NOMO-1 treated with DMSO at 0.1 percent for 48 hours (cell line): ENCODE measurements at regions not wholly inside any gene's neighbourhood (a gene's known extent, or its start where the extent isn't known, plus 50 kb on each side); places are given as distances from the start of the nearest gene placed in this dataset.
A peak's percentile ranks its signal among the peaks of the same experiment; 100 is the strongest.
"Not testable (repeated sequence)": the region's sequence is repeated elsewhere in the genome, so short reads cannot be mapped to it uniquely, and the experiment has no call there.

Experiments used
- DNase-seq: peaks from one replicate; lab custom pipeline; 2025; ENCODE audit not compliant: unreplicated experiment; lab: John Stamatoyannopoulos, UW

DNA sequence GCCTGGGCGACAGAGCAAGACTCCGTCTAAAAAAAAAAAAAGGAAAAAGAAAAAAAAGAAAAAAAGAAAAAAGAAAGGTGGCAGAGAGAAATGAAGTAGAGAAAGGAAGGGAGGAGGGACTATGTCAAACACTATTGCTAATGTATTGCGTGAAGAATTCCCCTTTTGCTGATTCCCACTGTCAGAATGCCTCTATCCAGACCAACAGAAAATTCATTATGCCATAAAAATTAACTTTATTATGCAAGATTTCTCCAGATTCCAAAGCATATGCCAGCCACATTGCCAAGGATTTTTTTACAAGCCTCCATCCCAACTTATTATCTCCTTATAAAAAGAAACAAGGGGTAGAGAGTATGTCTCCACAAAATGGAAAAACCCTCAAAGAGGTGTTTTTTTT lies 209.3 kb downstream of the MTERF1 start:
- no peak for DNase-seq

DNA sequence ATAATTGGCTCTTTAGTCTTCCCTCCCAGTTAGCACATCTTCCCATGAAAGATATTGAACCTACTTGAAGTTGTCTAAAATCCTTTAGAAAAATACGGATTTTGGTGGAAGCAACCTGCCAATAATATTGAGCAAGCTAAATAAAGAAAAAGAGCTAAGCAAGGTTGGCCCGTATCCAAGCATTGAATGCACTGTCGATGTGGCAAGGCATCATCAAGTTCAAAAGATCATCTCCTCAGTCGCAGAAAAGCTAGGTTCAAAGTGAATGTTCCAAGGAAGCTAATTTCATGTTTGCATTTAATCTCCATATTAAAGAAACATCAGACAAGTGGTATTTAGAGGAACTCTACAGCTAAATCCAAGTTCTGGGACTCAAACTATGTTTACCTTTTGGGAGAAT lies 206.0 kb downstream of the MTERF1 start:
- no peak for DNase-seq

DNA sequence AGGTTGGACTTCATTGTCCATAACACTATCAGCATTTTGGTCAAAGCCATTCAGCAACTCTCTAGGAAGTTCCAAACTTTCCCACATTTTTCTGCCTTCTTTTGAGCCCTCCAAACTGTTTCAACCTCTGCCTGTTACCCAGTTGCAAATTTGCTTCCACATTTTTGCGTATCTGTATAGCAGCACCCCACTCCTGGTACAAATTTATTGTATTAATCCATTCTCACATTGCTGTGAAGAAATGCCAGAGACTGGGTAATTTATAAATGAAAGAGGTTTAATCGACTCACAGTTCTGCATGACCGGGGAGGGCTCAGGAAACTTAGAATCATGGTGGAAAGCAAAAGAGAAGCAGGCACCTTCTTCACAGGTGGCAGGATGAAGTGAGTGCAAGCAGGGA lies 198.8 kb downstream of the MTERF1 start:
- no peak for DNase-seq

DNA sequence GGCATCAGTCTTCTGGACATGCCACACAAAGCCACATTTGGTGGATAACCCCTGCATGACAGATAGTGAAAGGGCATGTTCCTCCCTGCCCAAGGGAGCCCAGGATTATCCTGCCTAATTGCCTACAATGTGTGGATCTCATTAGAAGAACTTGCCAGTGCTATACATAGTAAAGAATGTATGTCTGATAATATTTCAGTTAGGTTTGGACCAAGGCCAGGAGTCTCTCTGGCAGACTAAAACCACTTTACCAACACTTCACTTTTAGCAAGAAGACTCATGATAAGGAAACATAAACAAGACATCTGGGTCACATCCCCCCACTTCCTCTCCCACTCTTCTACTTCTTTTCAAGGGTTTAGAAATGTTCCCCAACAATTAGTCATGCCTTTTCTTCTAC lies 196.7 kb downstream of the MTERF1 start:
- DNase-seq: peak; percentile 62

DNA sequence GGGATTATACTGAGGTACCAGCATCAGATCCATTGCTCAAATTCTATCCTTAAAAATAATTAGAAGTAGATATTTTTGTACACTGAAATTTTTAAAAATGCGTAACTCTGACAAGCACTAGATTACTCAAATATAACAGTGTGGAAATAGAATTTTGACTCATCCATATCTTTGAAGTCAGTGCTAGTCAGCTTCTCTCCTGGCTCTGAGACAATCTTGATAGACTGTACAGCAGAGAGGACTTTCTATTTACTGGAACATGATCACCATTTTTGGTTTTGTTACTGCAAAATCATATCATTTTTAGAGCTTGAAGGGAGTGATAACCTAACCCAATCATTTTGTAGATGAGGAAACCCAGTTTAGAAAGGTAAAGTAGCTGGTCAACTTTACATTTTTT lies 195.0 kb downstream of the MTERF1 start:
- no peak for DNase-seq

DNA sequence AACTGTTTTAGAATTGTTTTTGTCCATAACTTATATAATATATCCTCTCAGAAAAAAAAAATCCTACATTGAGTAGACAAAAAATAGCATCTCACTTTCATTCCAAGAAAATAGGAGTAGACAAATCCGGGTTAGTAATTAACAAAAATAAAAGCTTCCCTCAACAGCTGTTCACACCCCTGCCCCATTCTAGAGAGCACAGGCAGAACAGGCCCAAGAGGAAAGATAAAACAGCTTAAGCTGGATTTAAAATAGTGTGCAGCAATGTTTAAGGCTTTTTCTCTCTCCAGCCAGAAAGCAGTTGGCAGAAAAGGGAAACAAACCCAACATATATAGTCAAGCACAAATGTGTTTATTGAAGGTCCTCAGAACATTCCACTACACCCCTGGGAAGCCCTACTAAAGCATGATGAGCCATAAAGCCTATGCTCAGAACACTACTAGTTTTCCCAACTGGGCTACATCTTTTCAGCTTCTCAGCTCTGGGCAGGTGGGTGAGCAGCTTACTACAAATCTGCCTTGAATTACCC lies 189.9 kb downstream of the MTERF1 start:
- DNase-seq: no peak

DNA sequence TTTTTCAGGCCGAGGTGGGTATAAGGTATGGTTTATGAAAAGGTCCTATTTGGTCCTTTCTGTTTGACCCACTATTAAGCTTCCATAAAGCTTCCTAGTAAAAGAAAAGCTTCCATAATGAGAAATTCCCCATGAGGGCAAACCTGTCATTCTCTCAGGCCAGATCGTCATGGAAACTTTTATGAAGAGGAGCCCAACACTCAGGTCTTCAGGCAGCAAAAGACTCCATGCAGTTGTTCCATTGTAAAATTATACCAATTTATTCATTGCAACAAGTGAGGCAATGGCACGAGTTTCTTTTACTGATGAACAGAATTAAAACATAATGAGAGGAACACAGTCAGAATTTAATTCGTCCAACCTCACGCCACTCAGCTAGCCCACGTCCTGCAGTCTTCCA lies 188.6 kb downstream of the MTERF1 start:
- no peak for DNase-seq

DNA sequence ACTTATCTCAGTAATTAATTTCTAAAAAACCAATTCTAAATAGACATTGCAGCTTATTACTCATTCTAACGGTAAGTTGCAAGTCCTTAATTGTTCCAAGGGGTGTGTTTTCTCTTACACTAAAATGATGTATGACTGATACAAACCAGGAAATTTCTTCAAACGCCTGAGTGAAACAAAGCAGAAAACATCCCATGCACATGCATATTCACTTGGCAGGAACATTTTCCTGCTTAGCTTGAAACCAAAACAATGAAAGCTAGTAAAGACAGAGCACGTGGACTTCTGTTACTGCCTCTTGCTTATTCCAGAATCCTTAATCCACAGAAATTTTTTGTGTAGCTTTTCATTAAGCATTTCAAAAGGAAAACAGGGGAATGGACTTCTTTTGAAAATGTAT lies 187.7 kb downstream of the MTERF1 start:
- no peak for DNase-seq

DNA sequence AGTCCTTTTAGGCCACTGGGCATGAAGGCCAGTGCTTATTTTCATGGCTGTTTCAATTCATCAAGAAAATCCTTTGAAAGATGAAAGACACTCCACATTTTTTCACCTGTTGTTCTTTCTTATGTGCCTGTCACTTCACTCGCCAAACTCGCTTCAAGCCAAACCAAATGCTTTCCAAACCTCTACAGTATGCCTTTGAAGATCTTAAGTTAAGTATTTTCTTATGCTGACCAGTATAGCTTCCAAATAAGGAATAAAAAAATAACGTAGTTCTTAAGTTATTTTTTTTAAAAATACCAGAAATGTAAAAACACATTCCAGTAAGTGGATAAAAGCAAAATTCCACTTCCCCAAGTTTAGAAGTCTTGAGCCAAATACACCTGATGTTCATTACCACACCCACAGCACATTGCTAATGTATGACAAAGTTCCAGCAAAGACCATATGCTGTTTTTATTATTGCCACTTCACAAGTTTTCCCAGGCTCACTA lies 186.1 kb downstream of the MTERF1 start:
- DNase-seq: no peak

DNA sequence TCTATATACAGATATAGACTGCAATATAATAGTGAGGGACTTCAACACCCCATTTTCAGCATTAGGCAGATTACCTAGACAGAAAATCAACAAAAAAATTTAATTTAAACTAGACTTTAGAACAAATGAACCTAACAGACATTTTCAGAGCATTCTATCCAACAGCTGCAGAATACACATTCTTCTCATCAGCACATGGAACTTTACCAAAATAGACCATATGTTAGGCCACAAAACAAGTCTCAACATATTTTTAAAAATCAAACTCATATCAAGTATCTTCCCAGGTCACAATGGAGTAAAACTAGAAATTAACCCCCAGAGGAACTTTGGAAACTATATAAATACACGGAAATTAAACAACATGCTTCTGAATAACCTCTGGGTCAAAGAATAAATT lies 169.6 kb downstream of the MTERF1 start:
- no peak for DNase-seq

DNA sequence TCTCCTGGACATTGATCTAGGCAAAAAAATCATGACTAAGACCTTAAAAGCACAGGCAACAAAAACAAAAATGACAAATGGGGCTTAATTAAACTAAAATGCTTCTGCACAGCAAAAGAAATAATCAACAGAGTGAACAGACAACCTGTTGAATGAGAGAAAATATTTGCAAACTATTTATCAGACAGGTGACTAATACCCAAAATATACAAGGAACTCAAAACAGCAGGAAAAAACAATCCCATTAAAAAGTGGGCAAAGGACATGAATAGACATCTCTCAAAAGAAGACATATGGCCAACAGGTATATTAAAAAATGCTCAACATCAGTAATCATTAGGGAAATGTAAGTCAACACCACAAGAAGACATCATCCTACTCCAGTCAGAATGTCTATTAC lies 166.8 kb downstream of the MTERF1 start:
- no peak for DNase-seq

DNA sequence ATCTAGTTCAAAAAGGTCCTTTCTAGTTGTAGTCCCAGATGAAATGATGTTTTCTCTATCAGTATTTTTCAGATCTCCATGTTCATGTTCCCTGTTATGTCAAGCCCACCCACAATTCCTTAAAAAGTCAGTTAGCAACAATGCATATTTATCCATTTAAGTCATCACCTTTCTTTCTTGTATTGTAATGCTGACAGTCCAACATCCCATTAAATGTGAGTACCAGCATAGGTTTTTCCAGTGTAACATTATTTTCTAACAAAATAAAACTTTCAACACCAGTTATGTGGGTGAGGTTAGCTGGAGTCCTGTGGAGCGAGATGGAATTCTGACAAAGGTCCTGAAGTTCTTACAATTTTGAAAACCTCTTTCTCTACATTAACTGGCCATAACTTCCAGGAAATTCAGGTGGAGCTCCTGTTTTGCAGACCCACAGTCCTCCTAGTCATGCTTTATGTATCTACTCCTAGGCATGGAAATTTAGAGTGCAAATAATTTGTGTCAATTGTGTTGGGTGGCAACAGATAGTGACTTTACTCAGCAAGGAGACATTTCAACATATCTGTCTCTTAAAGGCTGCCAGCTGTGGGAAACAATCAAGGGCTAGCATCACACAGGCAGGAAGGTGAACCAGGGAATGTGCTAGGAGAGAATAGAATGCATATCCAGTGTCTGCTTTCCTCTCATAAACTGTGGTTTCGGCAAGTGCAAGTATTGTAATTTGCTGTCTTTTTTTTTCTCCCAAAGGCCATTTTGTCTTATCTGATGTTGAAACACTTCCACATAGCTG lies 162.6 kb downstream of the MTERF1 start:
- DNase-seq: no peak

DNA sequence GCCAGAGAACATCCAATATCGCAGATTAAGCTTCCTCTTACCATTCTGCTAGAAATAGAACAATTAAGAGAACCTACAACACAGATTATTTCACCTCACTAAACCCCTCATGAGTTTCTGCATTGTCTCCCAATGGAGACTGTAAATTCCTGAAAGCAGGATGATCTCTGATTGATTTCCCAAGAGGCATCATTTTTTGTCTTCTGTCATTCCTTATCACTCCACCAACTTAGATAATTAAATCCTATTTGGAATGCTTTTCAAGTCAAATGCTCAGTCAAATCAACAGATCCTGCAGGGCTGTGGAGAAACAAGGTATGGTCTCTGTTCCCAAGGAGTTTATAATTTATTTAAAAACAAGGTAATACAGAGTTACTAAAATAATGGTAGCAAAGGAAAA lies 161.5 kb downstream of the MTERF1 start:
- DNase-seq: no peak

DNA sequence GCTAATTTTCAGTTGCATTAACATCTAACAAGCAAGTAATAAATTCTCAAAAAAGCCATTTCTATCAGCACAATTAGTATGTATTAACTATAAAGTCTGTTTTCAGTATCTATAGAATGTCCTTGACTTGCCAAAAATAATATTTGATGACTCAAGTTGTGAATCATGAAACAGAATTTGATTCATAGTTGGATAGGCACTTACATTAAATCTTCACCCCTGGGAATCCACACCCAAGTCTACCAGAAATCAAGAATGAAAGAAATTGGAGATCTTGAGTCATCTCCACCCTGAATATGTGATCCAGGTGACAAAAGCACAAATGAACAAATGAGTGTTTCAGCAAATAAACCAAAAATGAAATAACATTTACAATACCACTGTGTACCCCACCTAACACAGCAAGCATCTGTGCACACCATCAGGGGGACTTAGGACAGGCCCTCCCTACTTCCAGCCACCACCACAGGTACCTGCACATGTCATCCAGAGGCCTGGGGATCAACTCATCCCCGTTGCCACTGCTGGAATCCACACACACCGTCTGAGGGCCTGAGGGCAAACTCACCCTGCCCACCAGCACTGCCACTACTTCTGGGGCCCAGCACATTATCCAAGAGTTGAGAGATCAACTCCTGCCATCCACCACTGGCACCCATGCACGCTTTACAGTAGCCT lies 160.1 kb downstream of the MTERF1 start:
- no peak for DNase-seq

DNA sequence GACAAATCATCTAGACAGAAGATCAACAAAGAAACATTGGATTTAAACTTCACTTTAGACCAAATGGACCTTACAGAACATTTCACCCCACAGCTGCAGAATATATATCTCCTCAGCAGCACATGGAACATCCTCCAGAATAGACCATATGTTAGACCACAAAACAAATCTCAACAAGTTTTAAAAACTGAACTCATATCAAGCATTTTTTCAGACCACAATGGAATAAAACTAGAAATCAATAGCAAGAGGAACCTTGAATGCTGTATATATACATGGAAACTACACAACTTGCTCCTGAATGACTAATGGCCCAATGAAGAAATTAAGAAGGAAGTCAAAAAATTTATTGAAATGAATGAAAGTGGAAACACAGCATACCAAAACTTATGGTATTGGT lies 157.7 kb downstream of the MTERF1 start:
- no peak for DNase-seq

DNA sequence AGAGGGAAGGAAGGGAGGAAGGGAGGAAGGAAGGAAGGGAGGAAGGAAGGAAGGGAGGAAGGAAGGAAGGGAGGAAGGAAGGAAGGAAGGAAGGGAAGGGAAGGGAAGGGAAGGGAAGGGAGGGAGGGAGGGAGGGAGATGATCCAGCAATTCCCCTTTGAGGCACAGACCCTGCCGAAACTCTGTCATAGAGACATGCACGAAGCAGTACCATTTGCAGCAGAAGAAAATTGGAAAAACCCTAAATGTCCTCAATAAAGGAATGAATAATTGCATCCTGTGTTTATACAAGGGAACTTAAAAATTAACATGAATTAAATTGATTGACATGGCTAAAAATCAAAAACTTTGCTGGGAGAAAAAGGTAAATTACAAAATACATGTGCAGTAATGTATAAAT lies 151.5 kb downstream of the MTERF1 start:
- DNase-seq: not testable (repeated sequence)

DNA sequence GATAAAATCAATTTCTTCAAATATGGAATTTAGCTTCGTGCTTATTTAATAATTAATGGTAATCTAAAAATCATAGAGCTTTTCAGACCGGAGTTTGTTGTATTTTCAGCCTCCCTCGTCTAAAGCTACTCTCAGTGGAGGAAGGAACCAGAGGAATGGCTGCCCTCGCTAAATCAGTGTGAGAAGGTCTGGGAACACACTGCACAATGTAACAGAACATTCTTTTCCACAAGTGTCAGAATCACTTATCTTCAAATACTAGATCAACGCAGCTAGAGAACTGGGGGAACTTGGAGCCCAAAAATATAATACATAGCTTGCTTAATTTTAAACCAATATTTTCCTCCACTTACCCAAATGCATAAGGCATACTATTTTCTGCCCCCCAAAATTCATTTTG lies 148.5 kb downstream of the MTERF1 start:
- no peak for DNase-seq

DNA sequence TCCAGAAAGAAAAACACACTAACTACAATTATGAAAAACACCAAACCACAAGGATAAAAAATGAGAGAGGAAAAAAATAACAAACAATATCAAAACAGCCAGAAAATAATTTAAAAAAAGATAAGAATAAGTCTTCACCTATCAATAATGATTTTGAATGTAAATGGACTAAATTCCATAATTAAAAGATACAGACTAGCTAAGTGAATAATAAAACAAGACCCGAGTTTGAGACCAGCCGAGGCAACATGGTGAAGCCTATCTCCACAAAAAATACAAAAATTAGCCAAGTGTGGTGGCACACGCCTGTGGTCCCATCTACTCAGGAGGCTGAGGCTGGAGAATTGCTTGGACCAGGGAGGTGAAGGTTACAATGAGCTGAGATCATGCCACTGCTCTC lies 131.1 kb downstream of the MTERF1 start:
- no peak for DNase-seq

DNA sequence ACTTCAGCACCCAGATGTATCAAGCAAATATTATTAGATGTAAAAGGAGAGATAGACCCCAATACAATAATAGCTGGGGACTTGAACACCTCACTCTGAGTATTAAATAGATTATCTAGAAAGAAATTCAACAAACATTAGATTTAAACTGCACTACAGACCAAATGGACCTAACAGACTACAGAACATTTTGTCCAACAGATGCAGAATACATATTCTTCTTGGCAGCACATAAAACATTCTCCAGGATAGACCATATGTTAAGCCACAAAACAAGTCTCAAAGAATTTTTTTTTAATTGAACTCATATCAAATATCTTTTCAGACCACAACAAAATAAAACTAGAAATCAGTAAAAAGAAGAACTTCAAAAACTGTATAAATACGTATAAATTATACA lies 130.4 kb downstream of the MTERF1 start:
- DNase-seq: no peak

DNA sequence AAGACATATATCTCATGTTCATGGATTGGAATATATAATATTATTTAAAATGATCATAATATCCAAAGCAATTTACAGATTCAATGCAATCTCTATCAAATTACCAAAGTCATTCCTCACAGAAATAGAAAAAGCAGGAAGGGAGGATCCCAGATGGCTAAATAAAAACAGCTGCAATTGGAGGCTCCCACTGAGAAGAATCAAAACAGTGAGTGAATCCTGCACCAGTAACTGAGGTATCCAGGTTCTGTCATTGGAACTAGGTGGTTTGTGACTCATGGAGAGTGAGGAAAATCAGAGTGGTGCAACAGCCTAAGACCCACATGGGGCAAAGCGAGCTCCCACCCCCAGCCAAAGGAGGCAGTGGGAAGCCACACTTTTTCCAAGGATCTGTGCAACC lies 128.4 kb downstream of the MTERF1 start:
- DNase-seq: no peak

DNA sequence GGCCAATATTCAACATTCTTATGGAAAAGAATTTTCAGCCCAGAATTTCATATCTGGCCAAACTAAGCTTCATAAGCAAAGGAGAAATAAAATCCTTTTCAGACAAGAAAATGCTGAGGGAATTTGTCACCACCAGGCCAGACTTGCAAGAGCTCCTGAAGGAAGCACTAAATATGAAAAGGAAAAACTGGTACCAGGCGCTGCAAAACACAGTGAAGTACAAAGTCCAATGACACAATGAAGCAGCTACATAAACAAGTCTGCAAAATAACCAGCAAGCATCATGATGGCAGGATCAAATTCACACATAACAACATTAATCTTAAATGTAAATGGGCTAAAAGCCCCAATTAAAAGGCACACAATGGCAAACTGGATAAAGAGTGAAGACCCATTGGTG lies 126.2 kb downstream of the MTERF1 start:
- not testable (repeated sequence) for DNase-seq

DNA sequence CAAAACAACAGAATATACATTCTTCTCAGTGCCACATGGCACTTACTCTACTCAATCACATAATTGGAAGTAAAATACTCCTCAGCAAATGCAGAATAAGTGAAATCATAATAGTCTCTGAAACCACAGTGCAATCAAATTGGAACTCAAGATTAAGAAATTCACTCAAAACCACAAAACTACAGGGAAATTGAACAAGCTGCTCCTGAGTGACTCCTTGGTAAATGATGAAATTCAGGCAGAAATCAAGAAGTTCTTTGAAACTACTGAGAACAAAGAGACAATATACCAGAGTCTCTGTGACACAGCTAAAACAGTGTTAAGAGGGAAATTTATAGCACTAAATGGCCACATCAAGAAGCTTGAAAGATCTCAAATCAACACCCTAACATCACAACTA lies 125.4 kb downstream of the MTERF1 start:
- peak; percentile 73 for DNase-seq
